ENCODE measurements at regions not wholly inside any gene's neighbourhood (a gene's known extent, or its start where the extent isn't known, plus 50 kb on each side); places are given as distances from the start of the nearest gene placed in this dataset.

- Histone ChIP-seq H3K4me2 (ENCODE audit: extremely low read depth, insufficient read depth, low read length) (no peak overlapping the region), H3K9ac (ENCODE audit: insufficient read depth, low read length) (no peak overlapping the region), H3K36me3 (ENCODE audit: control insufficient read depth, insufficient read depth, low read length) (no peaks in the 10 kb centered on the region), H3K4me1 (ENCODE audit: control insufficient read depth, extremely low read depth, insufficient read depth, low read length) (no peaks in the 10 kb centered on the region), H3K27me3 (ENCODE audit: control insufficient read depth, insufficient read depth, low read length) (no peaks in the 10 kb centered on the region), H3K79me2 (ENCODE audit: control insufficient read depth, insufficient read depth, low read length) (no peaks in the 10 kb centered on the region), H4K20me1 (ENCODE audit: control insufficient read depth, extremely low read depth, insufficient read depth, low read length) (no peaks in the 10 kb centered on the region), H2AFZ (ENCODE audit: low read length) (no peak overlapping the region), H3K4me3 (replicated peaks in 1 of 4; ENCODE audit: control extremely low read depth in 1 of 4, insufficient read depth in 1 of 4, low read depth in 3 of 4, low read length in 4 of 4) (no peak overlapping the region), H3K9me3 (ENCODE audit: control insufficient read depth, insufficient read depth, low read depth, low read length) (no peaks in the 10 kb centered on the region), H3K27ac (ENCODE audit: insufficient read depth, low read length) (no peak overlapping the region)
- no peak for TF ChIP-seq EZH2 (IDR thresholded peaks at IDR 0.05; ENCODE audit: low read length, missing control alignments)
- TF ChIP-seq, protein P1, sequence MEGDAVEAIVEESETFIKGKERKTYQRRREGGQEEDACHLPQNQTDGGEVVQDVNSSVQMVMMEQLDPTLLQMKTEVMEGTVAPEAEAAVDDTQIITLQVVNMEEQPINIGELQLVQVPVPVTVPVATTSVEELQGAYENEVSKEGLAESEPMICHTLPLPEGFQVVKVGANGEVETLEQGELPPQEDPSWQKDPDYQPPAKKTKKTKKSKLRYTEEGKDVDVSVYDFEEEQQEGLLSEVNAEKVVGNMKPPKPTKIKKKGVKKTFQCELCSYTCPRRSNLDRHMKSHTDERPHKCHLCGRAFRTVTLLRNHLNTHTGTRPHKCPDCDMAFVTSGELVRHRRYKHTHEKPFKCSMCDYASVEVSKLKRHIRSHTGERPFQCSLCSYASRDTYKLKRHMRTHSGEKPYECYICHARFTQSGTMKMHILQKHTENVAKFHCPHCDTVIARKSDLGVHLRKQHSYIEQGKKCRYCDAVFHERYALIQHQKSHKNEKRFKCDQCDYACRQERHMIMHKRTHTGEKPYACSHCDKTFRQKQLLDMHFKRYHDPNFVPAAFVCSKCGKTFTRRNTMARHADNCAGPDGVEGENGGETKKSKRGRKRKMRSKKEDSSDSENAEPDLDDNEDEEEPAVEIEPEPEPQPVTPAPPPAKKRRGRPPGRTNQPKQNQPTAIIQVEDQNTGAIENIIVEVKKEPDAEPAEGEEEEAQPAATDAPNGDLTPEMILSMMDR (conservative IDR thresholded peaks at IDR 0.05 in 1 of 2, IDR thresholded peaks at IDR 0.05 in 1 of 2; ENCODE audit: low read depth in 1 of 2, low read length in 2 of 2): no peak
- peak in 1 of 2 donors; percentile 1 for DNase-seq (ENCODE audit: low read depth in 2 of 2)
These were observed 76.4 kb downstream of the BOD1L2 start for GRCh38 chr18:57223144-57223870.

GRCh38 chr18:57230861-57231585 lies 84.1 kb downstream of the BOD1L2 start:
- DNase-seq (ENCODE audit: low read depth in 2 of 2): no peak
- no peaks in the 10 kb centered on the region for H3K36me3 ChIP-seq (ENCODE audit: control insufficient read depth, insufficient read depth, low read length)
- no peaks in the 10 kb centered on the region for H3K79me2 ChIP-seq (ENCODE audit: control insufficient read depth, insufficient read depth, low read length)
- no peak overlapping the region for H3K9ac ChIP-seq (ENCODE audit: insufficient read depth, low read length)
- no peak overlapping the region for H3K4me3 ChIP-seq (replicated peaks in 1 of 4; ENCODE audit: control extremely low read depth in 1 of 4, insufficient read depth in 1 of 4, low read depth in 3 of 4, low read length in 4 of 4)
- no peaks in the 10 kb centered on the region for H3K4me1 ChIP-seq (ENCODE audit: control insufficient read depth, extremely low read depth, insufficient read depth, low read length)
- no peak for TF ChIP-seq EZH2 (IDR thresholded peaks at IDR 0.05; ENCODE audit: low read length, missing control alignments)
- no peaks in the 10 kb centered on the region for H3K9me3 ChIP-seq (ENCODE audit: control insufficient read depth, insufficient read depth, low read depth, low read length)
- H4K20me1 ChIP-seq (ENCODE audit: control insufficient read depth, extremely low read depth, insufficient read depth, low read length): no peaks in the 10 kb centered on the region
- no peak overlapping the region for H3K27ac ChIP-seq (ENCODE audit: insufficient read depth, low read length)
- H2AFZ ChIP-seq (ENCODE audit: low read length): no peak overlapping the region
- no peak overlapping the region for H3K4me2 ChIP-seq (ENCODE audit: extremely low read depth, insufficient read depth, low read length)
- H3K27me3 ChIP-seq (ENCODE audit: control insufficient read depth, insufficient read depth, low read length): no peaks in the 10 kb centered on the region

- Histone ChIP-seq H3K9ac (ENCODE audit: insufficient read depth, low read length) (no peak overlapping the region), H3K27ac (ENCODE audit: insufficient read depth, low read length) (no peak overlapping the region), H3K4me3 (replicated peaks in 1 of 4; ENCODE audit: control extremely low read depth in 1 of 4, insufficient read depth in 1 of 4, low read depth in 3 of 4, low read length in 4 of 4) (no peak overlapping the region), H3K4me1 (ENCODE audit: control insufficient read depth, extremely low read depth, insufficient read depth, low read length) (no peaks in the 10 kb centered on the region), H4K20me1 (ENCODE audit: control insufficient read depth, extremely low read depth, insufficient read depth, low read length) (no peaks in the 10 kb centered on the region), H3K36me3 (ENCODE audit: control insufficient read depth, insufficient read depth, low read length) (no peaks in the 10 kb centered on the region), H2AFZ (ENCODE audit: low read length) (no peak overlapping the region), H3K9me3 (ENCODE audit: control insufficient read depth, insufficient read depth, low read depth, low read length) (no peaks in the 10 kb centered on the region), H3K4me2 (ENCODE audit: extremely low read depth, insufficient read depth, low read length) (no peak overlapping the region), H3K27me3 (ENCODE audit: control insufficient read depth, insufficient read depth, low read length) (no peaks in the 10 kb centered on the region), H3K79me2 (ENCODE audit: control insufficient read depth, insufficient read depth, low read length) (no peaks in the 10 kb centered on the region)
- TF ChIP-seq EZH2 (IDR thresholded peaks at IDR 0.05; ENCODE audit: low read length, missing control alignments): no peak
- TF ChIP-seq, protein P1 (conservative IDR thresholded peaks at IDR 0.05 in 1 of 2, IDR thresholded peaks at IDR 0.05 in 1 of 2; ENCODE audit: low read depth in 1 of 2, low read length in 2 of 2): no peak
- no peak for DNase-seq (ENCODE audit: low read depth in 2 of 2)
These were observed 85.0 kb downstream of the BOD1L2 start for GRCh38 chr18:57231864-57232263.
